SK-N-SH (cell line): ENCODE measurements at regions not wholly inside any gene's neighbourhood (a gene's known extent, or its start where the extent isn't known, plus 50 kb on each side); places are given as distances from the start of the nearest gene placed in this dataset.

Experiments
- CTCF ChIA-PET: fragments of 300-600, 350-600 bp; formaldehyde crosslinking; extraction: SDS; loops from one replicate; lab custom pipeline; 2021; lab: Yijun Ruan, JAX
- POLR2A ChIA-PET: fragments of 350-600 bp; sonication (Branson Sonifier 250); formaldehyde crosslinking; extraction: SDS; loops from one replicate; lab custom pipeline; 2020; ENCODE audit warnings: antibody characterized with exemption, inconsistent platforms; lab: Yijun Ruan, JAX
- DNase-seq: peaks from one replicate; pipeline ENCODE4 v3.0.0; 2012
- H2AFZ ChIP-seq: fragments of 200-600 bp; sonication (generic); 2 replicates; pipeline ENCODE4 v1.8.1; 2016; ENCODE audit warnings: antibody characterized with exemption, mild to moderate bottlenecking, low read depth
- H3F3A ChIP-seq: fragments of 200-600 bp; sonication (generic); replicated peaks from 2 replicates; pipeline ENCODE3; 2016; ENCODE audit warnings: antibody characterized with exemption, mild to moderate bottlenecking; ENCODE audit not compliant: insufficient read depth
- H3K27ac ChIP-seq, 2 experiments: fragments of 200-500 bp in 1 of 2; fragments of 200-600 bp in 1 of 2; sonication (Bioruptor generic) in 1 of 2; sonication (generic), shearing (Covaris generic) in 1 of 2; 2 replicates each; pipeline versions ENCODE4 v1.5.1 to v1.6.1; 2014 to 2016; ENCODE audit warnings: low read depth in 2 of 2, inconsistent platforms in 1 of 2, low read length in 1 of 2, mild to moderate bottlenecking in 1 of 2, mixed read lengths in 1 of 2
- H3K27me3 ChIP-seq: fragments of 200-600 bp; sonication (generic), shearing (Covaris generic); 2 replicates; pipeline ENCODE4 v1.6.1; 2016; ENCODE audit warnings: mixed run types; ENCODE audit not compliant: insufficient read depth
- H3K36me3 ChIP-seq, 2 experiments: fragments of 200-500 bp in 1 of 2; fragments of 200-600 bp in 1 of 2; sonication (Bioruptor generic) in 1 of 2; sonication (generic) in 1 of 2; replicated peaks in 1 of 2; 2 replicates each; pipeline versions ENCODE3 to v1.5.1; 2014 to 2016; ENCODE audit warnings: low read length in 1 of 2, mild to moderate bottlenecking in 1 of 2; ENCODE audit not compliant: insufficient read depth in 2 of 2, control insufficient read depth in 1 of 2
- H3K4me1 ChIP-seq, 2 experiments: fragments of 200-500 bp in 1 of 2; fragments of 200-600 bp in 1 of 2; sonication (Bioruptor generic) in 1 of 2; sonication (generic), shearing (Covaris generic) in 1 of 2; 2 replicates each; pipeline versions ENCODE4 v1.5.1 to v1.6.1; 2014 to 2016; ENCODE audit warnings: low read depth in 1 of 2, low read length in 1 of 2, mixed run types in 1 of 2; ENCODE audit not compliant: insufficient read depth in 2 of 2, control insufficient read depth in 1 of 2
- H3K4me2 ChIP-seq: fragments of 200-600 bp; sonication (generic), shearing (Covaris generic); 2 replicates; pipeline ENCODE4 v1.6.1; 2017; ENCODE audit warnings: mixed run types
- H3K4me3 ChIP-seq, 2 experiments: fragments of 200-500 bp in 1 of 2; fragments of 200-600 bp in 1 of 2; sonication (Bioruptor generic) in 1 of 2; sonication (generic), shearing (Covaris generic) in 1 of 2; 2 replicates each; pipeline versions ENCODE4 v1.5.1 to v1.8.1; 2014 to 2016; ENCODE audit warnings: low read depth in 2 of 2, inconsistent platforms in 1 of 2, low read length in 1 of 2, mild to moderate bottlenecking in 1 of 2, mixed read lengths in 1 of 2, moderate library complexity in 1 of 2
- H3K79me2 ChIP-seq: fragments of 200-600 bp; sonication (generic); 2 replicates; pipeline ENCODE4 v1.8.1; 2017; ENCODE audit warnings: mild to moderate bottlenecking; ENCODE audit not compliant: insufficient read depth
- H3K9ac ChIP-seq: fragments of 200-600 bp; sonication (generic); 2 replicates; pipeline ENCODE4 v1.6.1; 2017; ENCODE audit warnings: mixed run types
- H3K9me2 ChIP-seq: fragments of 200-600 bp; sonication (generic); 2 replicates; pipeline ENCODE4 v1.6.1; 2017; ENCODE audit warnings: mixed run types
- H3K9me3 ChIP-seq: fragments of 200-600 bp; sonication (generic); 2 replicates; pipeline ENCODE4 v1.6.1; 2017; ENCODE audit warnings: mixed run types, mild to moderate bottlenecking, moderate library complexity
- H4K20me1 ChIP-seq: fragments of 200-600 bp; sonication (generic); 2 replicates; pipeline ENCODE4 v1.6.1; 2017; ENCODE audit warnings: mild to moderate bottlenecking, mixed run types; ENCODE audit not compliant: insufficient read depth
- CHD2 ChIP-seq: fragments of 150-350 bp; IDR thresholded peaks from 2 replicates; pipeline ENCODE4 v1.6.1; 2018; ENCODE audit warnings: low read length; ENCODE audit not compliant: partially characterized antibody
- CTCF ChIP-seq: fragments of 200-600 bp; sonication (generic); IDR thresholded peaks from 2 replicates; pipeline ENCODE4 v1.6.1; 2017; ENCODE audit warnings: antibody characterized with exemption, mild to moderate bottlenecking, moderate library complexity
- EZH2phosphoT487 ChIP-seq: fragments of 200-600 bp; sonication (generic); IDR thresholded peaks from 2 replicates; pipeline ENCODE4 v1.6.1; 2017; ENCODE audit warnings: low read depth, mixed run types, mild to moderate bottlenecking, antibody characterized with exemption, moderate library complexity, borderline replicate concordance
- FOXJ3 ChIP-seq: sonication (generic); formaldehyde crosslinking; IDR thresholded peaks from 2 replicates; pipeline ENCODE4 v1.5.1; 2020; ENCODE audit warnings: mild to moderate bottlenecking, missing genetic modification reagents
- FOXM1 ChIP-seq: IDR thresholded peaks from 2 replicates; pipeline ENCODE4 v1.4.0; 2012; ENCODE audit warnings: low read depth, mild to moderate bottlenecking
- GABPA ChIP-seq: IDR thresholded peaks from 2 replicates; pipeline ENCODE4 v1.4.0; 2012; ENCODE audit warnings: low read depth, mild to moderate bottlenecking
- GATA2 ChIP-seq: sonication (generic); formaldehyde crosslinking; IDR thresholded peaks from 2 replicates; pipeline ENCODE4 v1.5.0; 2020; ENCODE audit warnings: mild to moderate bottlenecking, missing genetic modification reagents
- IRF3 ChIP-seq: fragments of 150-350 bp; IDR thresholded peaks from 2 replicates; pipeline ENCODE4 v1.6.1; 2016; ENCODE audit warnings: mild to moderate bottlenecking, low read depth, low read length
- JUND ChIP-seq: IDR thresholded peaks from 2 replicates; pipeline ENCODE4 v1.4.0; 2012
- MAX ChIP-seq: IDR thresholded peaks from 2 replicates; pipeline ENCODE4 v1.4.0; 2012; ENCODE audit warnings: low read depth
- MEF2A ChIP-seq: IDR thresholded peaks from 2 replicates; pipeline ENCODE4 v1.4.0; 2012; ENCODE audit warnings: low read depth, borderline replicate concordance
- MXI1 ChIP-seq: IDR thresholded peaks from 2 replicates; pipeline ENCODE4 v1.6.1; 2012; ENCODE audit warnings: mild to moderate bottlenecking, low read depth, low read length, improper control_type of control experiment
- RAD21 ChIP-seq: IDR thresholded peaks from 2 replicates; pipeline ENCODE4 v1.6.1; 2012; ENCODE audit warnings: mild to moderate bottlenecking, low read length
- RCOR1 ChIP-seq: fragments of 150-350 bp; IDR thresholded peaks from 2 replicates; pipeline ENCODE4 v1.6.1; 2017; ENCODE audit warnings: antibody characterized with exemption, low read length
- RFX5 ChIP-seq: IDR thresholded peaks from 2 replicates; pipeline ENCODE4 v1.6.1; 2012; ENCODE audit warnings: mild to moderate bottlenecking, improper control_type of control experiment, low read length
- RXRA ChIP-seq: IDR thresholded peaks from 2 replicates; pipeline ENCODE4 v1.4.0; 2012; ENCODE audit warnings: low read depth, mild to moderate bottlenecking, borderline replicate concordance
- SIN3A ChIP-seq: IDR thresholded peaks from 2 replicates; pipeline ENCODE4 v1.6.1; 2012; ENCODE audit warnings: low read depth, mild to moderate bottlenecking, low read length, moderate library complexity, borderline replicate concordance
- TAF1 ChIP-seq: IDR thresholded peaks from 2 replicates; pipeline ENCODE4 v1.6.1; 2012; ENCODE audit warnings: low read depth, mild to moderate bottlenecking, low read length, moderate library complexity, borderline replicate concordance
- TCF12 ChIP-seq: IDR thresholded peaks from 2 replicates; pipeline ENCODE4 v1.4.0; 2012
- USF1 ChIP-seq: IDR thresholded peaks from 2 replicates; pipeline ENCODE4 v1.4.0; 2012; ENCODE audit warnings: low read depth, borderline replicate concordance
- ZBTB33 ChIP-seq: IDR thresholded peaks from 2 replicates; pipeline ENCODE4 v1.4.0; 2012; ENCODE audit warnings: low read depth, borderline replicate concordance
- WGBS: methylation state at CpG from one replicate; pipeline ENCODE4 v1.1.6; 2017; ENCODE audit warnings: low lambda C conversion rate; 5-methylcytosine and 5-hydroxymethylcytosine counted together

- Histone ChIP-seq H3K4me3 (no peak overlapping the region), H4K20me1 (no peaks in the 10 kb centered on the region), H3K9me3 (no peaks in the 10 kb centered on the region), H3K79me2 (no peaks in the 10 kb centered on the region), H2AFZ (no peak overlapping the region), H3K4me2 (no peak overlapping the region), H3K9me2 (no peaks in the 10 kb centered on the region), H3K36me3 (no peaks in the 10 kb centered on the region), H3K27me3 (no peaks in the 10 kb centered on the region), H3F3A (no peaks in the 10 kb centered on the region), H3K4me1 (peaks cover 0 to 7% of the 10 kb centered on the region in 2 experiments; a peak in 1 of 4 replicates), H3K9ac (no peak overlapping the region), H3K27ac (no peak overlapping the region)
- 84% methylated on average over 18 of the region's 19 CpGs for WGBS
- ChIA-PET CTCF (no interaction called here), POLR2A (no interaction called here)
- no peak for TF ChIP-seq ZBTB33
- TF ChIP-seq IRF3 = no peak
- TF ChIP-seq GATA2 = no peak
- TF ChIP-seq MXI1 = no peak
- no peak for TF ChIP-seq GABPA
- no peak for TF ChIP-seq RXRA
- TF ChIP-seq RCOR1 = no peak
- TF ChIP-seq JUND = no peak
- no peak for TF ChIP-seq RFX5
- TF ChIP-seq EZH2phosphoT487 = no peak
- TF ChIP-seq SIN3A = no peak
- no peak for DNase-seq
Measured at GRCh38 chr2:239738159-239738558, 287.0 kb downstream of the NDUFA10 start.

- Histone ChIP-seq H3K27me3 (no peaks in the 10 kb centered on the region), H3K9me2 (no peaks in the 10 kb centered on the region), H3F3A (no peaks in the 10 kb centered on the region), H3K9me3 (no peaks in the 10 kb centered on the region), H3K79me2 (no peaks in the 10 kb centered on the region), H3K36me3 (no peaks in the 10 kb centered on the region), H3K4me2 (no peak overlapping the region), H4K20me1 (no peaks in the 10 kb centered on the region), H3K27ac (no peak overlapping the region), H3K4me3 (no peak overlapping the region), H3K4me1 (peaks cover 0 to 7% of the 10 kb centered on the region in 2 experiments; a peak in 1 of 4 replicates), H3K9ac (no peak overlapping the region), H2AFZ (no peak overlapping the region)
- ChIA-PET CTCF (no interaction called here), POLR2A (no interaction called here)
- no peak for DNase-seq
- TF ChIP-seq TCF12 (no peak), RFX5 (no peak), EZH2phosphoT487 (no peak), MEF2A (no peak), GATA2 (no peak), RCOR1 (no peak), JUND (no peak), RXRA (no peak), TAF1 (no peak), MAX (no peak), RAD21 (no peak), FOXJ3 (CRISPR knock-in tag) (no peak), CHD2 (no peak), USF1 (no peak), FOXM1 (no peak), CTCF (no peak)
- WGBS = 53% methylated on average over 5 of the region's 10 CpGs
Measured at GRCh38 chr2:239737144-239737463, 288.0 kb downstream of the NDUFA10 start.
